ENCODE measurements at regions not wholly inside any gene's neighbourhood (a gene's known extent, or its start where the extent isn't known, plus 50 kb on each side); places are given as distances from the start of the nearest gene placed in this dataset.
"Not testable (repeated sequence)": the region's sequence is repeated elsewhere in the genome, so short reads cannot be mapped to it uniquely, and the experiment has no call there.

DNA sequence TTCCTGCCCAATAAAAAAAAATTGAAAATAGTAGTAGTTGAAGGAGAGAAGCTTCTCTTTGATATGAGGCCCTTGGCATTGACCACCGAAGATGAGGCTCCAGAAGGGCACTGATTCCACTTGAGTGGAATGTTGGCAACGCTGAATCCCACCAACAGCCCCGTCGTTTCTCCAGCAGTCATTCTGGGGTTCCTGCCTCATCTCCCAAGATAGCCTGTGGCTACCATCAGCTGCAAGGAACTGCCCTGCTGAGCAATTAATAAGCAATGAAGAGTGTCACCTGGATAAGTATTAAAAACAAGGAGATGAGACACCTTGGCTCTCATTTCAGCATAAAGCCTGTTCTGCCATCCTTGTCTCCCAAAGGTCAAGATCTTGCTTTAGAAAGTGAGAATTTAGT is 144.1 kb downstream of the CSNK2A3 start:
- WGBS, result 88% methylated on average over 4 of the region's 4 CpGs
- no peak overlapping the region for H3K4me3 ChIP-seq (ENCODE audit: low read length)
- DNase-seq (no peak), ATAC-seq (no peak)
- no peaks in the 10 kb centered on the region for H3K9me3 ChIP-seq (ENCODE audit: control insufficient read depth, low read length)
- H3K4me1 ChIP-seq (ENCODE audit: control insufficient read depth, insufficient read depth, low read length), result peaks cover 2% of the 10 kb centered on the region
- H3K27ac ChIP-seq (ENCODE audit: low read length), result no peak overlapping the region
- no peaks in the 10 kb centered on the region for H3K27me3 ChIP-seq (ENCODE audit: control insufficient read depth, insufficient read depth)
- intact Hi-C loops (cut with DNase I), result no loop called here

DNA sequence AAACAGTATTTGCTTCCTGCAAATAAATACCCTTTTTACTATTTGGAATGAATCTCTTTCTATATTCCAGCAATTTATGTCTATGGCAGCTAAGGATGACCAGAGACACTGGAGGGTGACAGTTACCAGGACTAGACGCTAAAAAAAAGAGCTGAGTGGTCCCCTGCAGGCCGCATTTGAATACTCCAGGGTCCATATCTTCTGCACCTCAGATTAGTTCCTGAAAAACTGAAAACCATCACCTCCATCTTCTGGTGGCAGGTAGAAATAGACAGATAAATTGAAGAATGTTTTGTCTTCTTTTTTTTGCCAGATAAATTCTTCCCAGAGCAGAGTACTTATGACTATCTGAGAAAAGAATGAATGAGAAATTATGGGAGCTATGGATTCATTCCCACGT is 145.6 kb downstream of the CSNK2A3 start:
- H3K9me3 ChIP-seq (ENCODE audit: control insufficient read depth, low read length), result peaks cover 1% of the 10 kb centered on the region
- 83% methylated on average over 3 of the region's 3 CpGs for WGBS
- peaks cover 2% of the 10 kb centered on the region for H3K4me1 ChIP-seq (ENCODE audit: control insufficient read depth, insufficient read depth, low read length)
- H3K27ac ChIP-seq (ENCODE audit: low read length), result no peak overlapping the region
- ATAC-seq, result no peak
- H3K27me3 ChIP-seq (ENCODE audit: control insufficient read depth, insufficient read depth), result no peaks in the 10 kb centered on the region
- no peak for DNase-seq
- H3K4me3 ChIP-seq (ENCODE audit: low read length), result no peak overlapping the region
- intact Hi-C loops (cut with DNase I), result no loop called here

DNA sequence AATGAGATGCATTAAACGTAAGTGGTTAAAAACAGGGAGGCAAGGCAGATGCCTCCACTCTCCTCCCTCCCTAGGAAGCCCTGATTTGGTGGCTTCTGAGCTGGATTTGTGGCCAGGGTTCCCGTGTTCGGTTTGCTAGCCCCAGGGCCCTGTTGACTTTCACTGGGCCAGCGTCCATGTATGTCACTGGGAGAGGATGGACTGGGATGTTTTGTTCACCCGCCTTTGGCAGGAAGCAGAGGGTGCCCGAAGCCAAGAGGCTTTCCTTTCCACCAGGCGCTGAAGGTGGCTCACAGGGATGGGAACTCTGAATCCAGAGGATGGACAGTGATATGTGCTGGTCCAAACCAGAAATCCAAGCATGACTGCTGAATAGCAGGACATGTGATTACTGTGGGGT is 146.6 kb downstream of the CSNK2A3 start:
- 82% methylated on average over 7 of the region's 7 CpGs for WGBS

DNA sequence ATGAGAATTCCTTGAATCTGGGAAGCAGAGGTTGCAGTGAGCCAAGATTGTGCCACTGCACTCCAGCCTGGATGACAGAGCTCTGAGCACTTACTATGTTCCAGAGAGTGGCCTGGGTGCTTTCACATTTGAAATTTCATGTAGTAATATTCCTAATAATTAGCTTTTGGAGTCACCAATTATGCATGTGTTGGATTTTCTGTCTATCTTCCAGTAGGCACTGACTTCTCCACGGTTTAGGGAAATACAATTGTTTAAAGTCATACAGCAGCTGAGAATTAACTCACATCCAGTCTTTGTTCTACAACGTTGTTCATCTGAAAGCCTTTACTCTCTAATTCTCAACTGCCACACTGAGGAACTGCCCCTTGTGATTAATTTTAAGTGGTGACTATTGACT is 150.2 kb downstream of the CSNK2A3 start:
- Histone ChIP-seq H3K9me3 (ENCODE audit: control insufficient read depth, low read length) (peaks cover 3% of the 10 kb centered on the region), H3K4me1 (ENCODE audit: control insufficient read depth, insufficient read depth, low read length) (no peaks in the 10 kb centered on the region), H3K4me3 (ENCODE audit: low read length) (no peak overlapping the region), H3K27me3 (ENCODE audit: control insufficient read depth, insufficient read depth) (no peaks in the 10 kb centered on the region), H3K27ac (ENCODE audit: low read length) (no peak overlapping the region)
- WGBS, result 73% methylated on average over 2 of the region's 2 CpGs
- intact Hi-C loops (cut with DNase I), result no loop called here
- ATAC-seq (no peak), DNase-seq (no peak)

More for the DNA sequence above, 146.6 kb downstream of the CSNK2A3 start:
- no peak overlapping the region for H3K4me3 ChIP-seq (ENCODE audit: low read length)
- DNase-seq (no peak), ATAC-seq (no peak)
- peaks cover 2% of the 10 kb centered on the region for H3K4me1 ChIP-seq (ENCODE audit: control insufficient read depth, insufficient read depth, low read length)
- intact Hi-C loops (cut with DNase I), result no loop called here
- H3K27ac ChIP-seq (ENCODE audit: low read length), result no peak overlapping the region
- peaks cover 3% of the 10 kb centered on the region for H3K9me3 ChIP-seq (ENCODE audit: control insufficient read depth, low read length)
- no peaks in the 10 kb centered on the region for H3K27me3 ChIP-seq (ENCODE audit: control insufficient read depth, insufficient read depth)

DNA sequence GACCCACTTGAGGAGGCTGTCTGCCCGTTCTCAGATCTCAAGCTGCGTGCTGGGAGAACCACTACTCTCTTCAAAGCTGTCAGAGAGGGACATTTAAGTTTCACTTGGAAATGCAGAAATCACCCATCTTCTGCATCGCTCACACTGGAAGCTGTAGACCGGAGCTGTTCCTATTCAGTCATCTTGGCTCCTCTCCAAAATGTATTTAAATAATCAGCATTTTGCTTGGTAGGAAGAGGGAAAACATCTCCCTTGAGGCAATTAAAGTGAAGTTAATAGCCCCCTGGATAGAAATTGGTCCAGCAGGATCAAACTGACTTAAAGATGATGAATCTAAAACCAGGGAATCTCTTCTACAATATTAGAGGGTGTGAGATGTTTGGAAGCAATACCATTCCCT is 151.7 kb downstream of the CSNK2A3 start:
- H3K27ac ChIP-seq (ENCODE audit: low read length); intact Hi-C loops (cut with DNase I); H3K4me1 ChIP-seq (ENCODE audit: control insufficient read depth, insufficient read depth, low read length); H3K9me3 ChIP-seq (ENCODE audit: control insufficient read depth, low read length); DNase-seq; H3K4me3 ChIP-seq (ENCODE audit: low read length); ATAC-seq; H3K27me3 ChIP-seq (ENCODE audit: control insufficient read depth, insufficient read depth): not testable (repeated sequence)
- 62% methylated on average over 4 of the region's 4 CpGs for whole genome bisulfite sequencing

DNA sequence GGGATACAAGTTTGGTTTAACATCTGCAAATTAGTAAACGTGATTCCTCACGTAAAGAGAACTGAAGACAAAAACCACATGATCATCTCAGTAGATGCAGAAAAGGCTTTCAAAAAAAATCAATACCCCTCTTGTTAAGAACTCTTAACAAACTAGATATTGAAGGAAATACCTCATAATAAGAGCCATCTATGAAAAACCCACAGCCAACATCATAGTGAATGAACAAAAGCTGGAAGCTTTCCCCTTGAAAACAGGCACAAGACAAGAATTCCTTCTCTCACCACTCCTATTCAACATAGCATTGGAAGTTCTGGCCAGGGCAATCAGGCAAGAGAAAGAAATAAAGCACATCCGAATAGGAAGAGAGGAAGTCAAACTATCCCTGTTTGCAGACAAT is 160.5 kb downstream of the CSNK2A3 start:
- no peak for DNase-seq
- Histone ChIP-seq H3K4me1 (ENCODE audit: control insufficient read depth, insufficient read depth, low read length) (no peaks in the 10 kb centered on the region), H3K27ac (ENCODE audit: low read length) (no peak overlapping the region), H3K9me3 (ENCODE audit: control insufficient read depth, low read length) (no peaks in the 10 kb centered on the region), H3K4me3 (ENCODE audit: low read length) (no peak overlapping the region), H3K27me3 (ENCODE audit: control insufficient read depth, insufficient read depth) (no peaks in the 10 kb centered on the region)
- intact Hi-C loops (cut with DNase I), result no loop called here
- no peak for ATAC-seq
- 83% methylated on average over 3 of the region's 3 CpGs for WGBS

DNA sequence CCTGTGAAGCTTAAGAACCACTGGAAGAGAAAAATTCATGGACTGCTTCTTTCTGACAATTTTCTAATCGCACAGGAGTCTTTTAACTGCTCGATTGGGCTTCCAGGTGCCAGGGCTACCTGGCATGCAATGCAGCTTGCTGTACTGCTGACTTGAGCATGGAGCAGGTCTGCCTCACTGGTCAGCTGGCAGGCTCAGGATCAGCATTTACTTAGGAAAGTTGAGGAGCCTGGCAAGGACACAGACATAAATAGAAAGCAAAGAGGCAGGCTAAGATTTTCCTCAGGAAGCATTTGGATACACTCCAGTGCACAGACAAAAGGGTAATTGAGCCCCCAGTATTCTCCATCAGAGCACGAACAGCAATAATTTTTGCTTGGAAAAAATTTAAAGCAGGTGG is 163.5 kb downstream of the CSNK2A3 start:
- no peaks in the 10 kb centered on the region for H3K4me1 ChIP-seq (ENCODE audit: control insufficient read depth, insufficient read depth, low read length)
- H3K27me3 ChIP-seq (ENCODE audit: control insufficient read depth, insufficient read depth), result no peaks in the 10 kb centered on the region
- no peaks in the 10 kb centered on the region for H3K9me3 ChIP-seq (ENCODE audit: control insufficient read depth, low read length)
- ATAC-seq, result no peak
- DNase-seq, result no peak
- intact Hi-C loops (cut with DNase I), result no loop called here
- H3K4me3 ChIP-seq (ENCODE audit: low read length), result no peak overlapping the region
- 74% methylated on average over 3 of the region's 3 CpGs for WGBS
- no peak overlapping the region for H3K27ac ChIP-seq (ENCODE audit: low read length)

DNA sequence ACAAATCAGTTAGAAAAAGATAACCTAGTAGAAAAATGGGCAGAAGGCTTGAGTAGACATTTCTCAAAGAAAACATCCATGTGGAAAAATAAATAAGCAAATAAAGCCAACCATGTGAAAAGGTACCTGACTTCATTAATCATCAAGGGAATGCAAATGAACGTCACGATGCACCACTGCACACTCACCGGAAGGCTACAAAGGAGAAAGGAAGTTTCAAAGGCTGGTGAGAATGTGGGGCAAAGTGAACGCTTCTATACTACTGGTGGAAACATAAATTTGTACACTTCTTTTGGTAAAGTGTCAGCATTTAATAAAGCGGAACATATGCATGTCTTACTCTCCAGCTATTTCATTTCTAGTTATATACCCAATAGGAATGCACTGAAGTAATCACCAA is 166.8 kb downstream of the CSNK2A3 start:
- Histone ChIP-seq H3K4me1 (ENCODE audit: control insufficient read depth, insufficient read depth, low read length) (no peaks in the 10 kb centered on the region), H3K9me3 (ENCODE audit: control insufficient read depth, low read length) (no peaks in the 10 kb centered on the region), H3K27ac (ENCODE audit: low read length) (no peak overlapping the region), H3K4me3 (ENCODE audit: low read length) (no peak overlapping the region), H3K27me3 (ENCODE audit: control insufficient read depth, insufficient read depth) (no peaks in the 10 kb centered on the region)
- DNase-seq (no peak), ATAC-seq (no peak)
- intact Hi-C loops (cut with DNase I), result no loop called here
- WGBS, result 94% methylated on average over 5 of the region's 5 CpGs

DNA sequence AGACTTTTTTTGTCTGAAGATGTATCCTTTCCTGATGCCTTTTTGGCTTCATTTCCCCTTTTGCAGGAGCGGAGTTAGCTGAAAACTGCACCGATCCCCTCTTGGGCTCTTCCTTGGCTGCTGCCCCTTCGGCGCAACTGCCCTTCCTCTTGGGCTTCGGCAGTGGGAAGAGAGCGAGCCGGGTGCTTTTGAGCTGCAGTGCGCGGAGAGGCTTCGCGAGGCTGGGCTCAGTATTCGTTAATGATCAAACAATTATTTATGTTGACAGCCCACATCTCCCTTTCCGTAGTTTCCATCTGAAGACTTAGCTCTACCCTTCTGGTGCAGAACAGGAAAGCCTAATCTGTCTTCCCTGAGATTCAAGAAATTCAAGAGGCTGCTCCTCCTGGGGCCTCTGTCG is 170.8 kb downstream of the CSNK2A3 start:
- no peak for ATAC-seq

DNA sequence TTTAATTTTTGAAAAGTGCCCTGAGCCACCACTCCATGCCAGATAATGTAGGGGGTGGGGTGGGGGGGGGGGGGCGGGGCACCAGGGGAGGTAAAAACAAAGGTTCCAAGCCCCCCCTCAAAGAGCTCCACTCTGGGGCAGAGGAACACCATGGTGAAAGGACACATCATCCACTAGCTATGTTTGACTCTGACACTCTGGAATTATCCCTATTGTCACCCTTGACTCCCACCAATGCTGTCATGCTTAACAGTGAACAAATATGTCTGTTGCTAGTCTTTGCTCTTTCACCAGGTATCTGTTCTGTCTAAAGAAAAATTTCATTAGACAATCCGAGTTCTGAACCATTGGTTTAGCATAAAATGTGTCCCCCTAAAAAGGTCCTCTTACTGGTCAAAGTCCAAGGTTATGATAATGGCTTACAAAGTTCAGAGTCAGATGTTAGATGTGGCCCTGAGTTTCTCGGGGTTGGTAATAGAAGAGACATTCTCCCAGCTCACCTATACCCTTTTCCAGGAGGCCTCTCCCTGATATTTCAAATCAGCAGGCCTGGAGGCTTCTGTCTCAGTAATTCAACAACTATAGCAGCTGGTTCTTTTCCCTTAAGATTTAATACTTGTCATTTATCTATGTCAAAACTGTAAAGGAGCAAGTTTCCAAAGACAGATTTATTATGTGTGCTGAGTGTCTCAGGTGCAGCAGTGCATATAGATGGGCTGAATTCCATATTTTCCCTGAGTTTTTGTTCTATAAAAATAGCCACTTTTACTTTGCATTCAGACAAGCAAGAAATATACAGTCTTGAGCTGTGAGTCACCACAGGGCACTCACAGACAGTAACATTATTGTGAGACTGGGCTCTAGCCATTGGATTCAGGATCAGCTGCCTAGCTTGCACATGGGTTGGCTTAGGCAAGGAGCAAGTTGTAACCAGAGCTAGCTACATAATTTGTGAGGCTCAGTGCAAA is 174.1 kb downstream of the CSNK2A3 start:
- DNase-seq, result no peak
- H3K9me3 ChIP-seq (ENCODE audit: control insufficient read depth, low read length), result no peaks in the 10 kb centered on the region
- no peaks in the 10 kb centered on the region for H3K4me1 ChIP-seq (ENCODE audit: control insufficient read depth, insufficient read depth, low read length)
- H3K4me3 ChIP-seq (ENCODE audit: low read length), result no peak overlapping the region
- intact Hi-C loops (cut with DNase I), result no loop called here
- whole genome bisulfite sequencing, result 90% methylated on average over 3 of the region's 3 CpGs
- no peaks in the 10 kb centered on the region for H3K27me3 ChIP-seq (ENCODE audit: control insufficient read depth, insufficient read depth)
- no peak overlapping the region for H3K27ac ChIP-seq (ENCODE audit: low read length)
- peak; percentile 62 for ATAC-seq

More for the DNA sequence above, 170.8 kb downstream of the CSNK2A3 start:
- Histone ChIP-seq H3K4me1 (ENCODE audit: control insufficient read depth, insufficient read depth, low read length) (no peaks in the 10 kb centered on the region), H3K27ac (ENCODE audit: low read length) (no peak overlapping the region), H3K4me3 (ENCODE audit: low read length) (no peak overlapping the region), H3K9me3 (ENCODE audit: control insufficient read depth, low read length) (no peaks in the 10 kb centered on the region), H3K27me3 (ENCODE audit: control insufficient read depth, insufficient read depth) (no peaks in the 10 kb centered on the region)
- WGBS, result 86% methylated on average over 14 of the region's 14 CpGs
- intact Hi-C loops (cut with DNase I), result no loop called here
- DNase-seq, result no peak

DNA sequence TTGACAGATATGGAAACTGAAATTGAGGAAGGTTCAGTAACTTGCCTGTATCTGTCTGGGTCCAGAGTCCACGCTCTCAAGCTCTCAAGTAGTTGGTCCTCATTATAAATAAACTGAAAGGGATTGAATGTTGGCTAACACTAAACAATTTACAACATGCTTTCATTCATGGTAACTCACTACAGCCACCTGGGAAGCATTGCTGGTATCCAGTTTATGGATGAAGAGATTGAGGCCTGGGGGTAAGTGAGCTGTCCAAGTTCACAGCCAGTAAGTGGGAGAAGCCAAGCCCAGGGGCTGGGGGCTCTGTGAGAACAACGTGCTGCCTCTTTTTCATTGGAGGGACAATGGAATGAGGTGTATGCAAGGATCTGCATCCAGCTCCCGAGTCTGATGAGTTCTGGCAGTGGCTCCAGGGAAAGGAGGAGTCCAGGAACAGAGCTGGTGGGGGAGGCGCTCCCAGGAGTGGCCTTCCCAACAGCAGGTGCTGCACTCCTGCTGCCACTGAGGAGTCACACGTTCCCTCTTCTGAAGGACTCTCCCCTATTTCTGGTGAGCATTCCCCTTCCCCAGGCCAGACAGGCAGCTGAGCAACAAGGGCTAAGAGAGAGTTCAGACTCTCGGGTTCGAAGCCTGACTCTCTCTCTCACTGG is 175.8 kb downstream of the CSNK2A3 start:
- H3K27ac ChIP-seq (ENCODE audit: low read length), result no peak overlapping the region
- H3K4me1 ChIP-seq (ENCODE audit: control insufficient read depth, insufficient read depth, low read length), result no peaks in the 10 kb centered on the region
- 68% methylated on average over 7 of the region's 7 CpGs for WGBS
- H3K9me3 ChIP-seq (ENCODE audit: control insufficient read depth, low read length), result no peaks in the 10 kb centered on the region
- DNase-seq (no peak), ATAC-seq (no peak)
- intact Hi-C loops (cut with DNase I), result no loop called here
- H3K27me3 ChIP-seq (ENCODE audit: control insufficient read depth, insufficient read depth), result no peaks in the 10 kb centered on the region
- no peak overlapping the region for H3K4me3 ChIP-seq (ENCODE audit: low read length)
